Fibroblast of pulmonary artery (primary cell): ENCODE measurements at regions not wholly inside any gene's neighbourhood (a gene's known extent, or its start where the extent isn't known, plus 50 kb on each side); places are given as distances from the start of the nearest gene placed in this dataset.

Experiments
- DNase-seq: peaks from one replicate; pipeline ENCODE4 v3.0.0-alpha.2; 2010; ENCODE audit warnings: low read depth
- H3K4me3 ChIP-seq: replicated peaks from 2 replicates; pipeline ENCODE4 v1.5.1; 2011; ENCODE audit warnings: low read depth, mild to moderate bottlenecking, control low read depth, low read length, moderate library complexity
- CTCF ChIP-seq: IDR thresholded peaks from 2 replicates; pipeline ENCODE4 v1.5.1; 2011; ENCODE audit warnings: mild to moderate bottlenecking, control low read depth, low read length, inconsistent platforms; ENCODE audit errors: missing control alignments

- no peak overlapping the region for H3K4me3 ChIP-seq
- DNase-seq = peak; percentile 33
- TF ChIP-seq CTCF = no peak
These were observed 476.8 kb downstream of the METTL15 start for GRCh38 chr11:28584992-28585391.

- no peak overlapping the region for H3K4me3 ChIP-seq
- DNase-seq = no peak
- TF ChIP-seq CTCF = no peak
These were observed 474.3 kb downstream of the METTL15 start for GRCh38 chr11:28582506-28582905.

GRCh38 chr11:28581286-28582242, 473.4 kb downstream of the METTL15 start:
- peak; percentile 18 for DNase-seq
- H3K4me3 ChIP-seq = no peak overlapping the region
- TF ChIP-seq CTCF = no peak

GRCh38 chr11:28571371-28571770, 463.2 kb downstream of the METTL15 start:
- no peak for TF ChIP-seq CTCF
- no peak overlapping the region for H3K4me3 ChIP-seq
- DNase-seq = no peak

- DNase-seq = no peak
- H3K4me3 ChIP-seq = no peak overlapping the region
- TF ChIP-seq CTCF = no peak
These were observed 460.9 kb downstream of the METTL15 start for GRCh38 chr11:28569106-28569505.

- no peak for TF ChIP-seq CTCF
- H3K4me3 ChIP-seq = peak overlapping the region; percentile 31
- peak; percentile 97 for DNase-seq
These were observed 458.3 kb downstream of the METTL15 start for GRCh38 chr11:28566339-28567089.
